ENCODE measurements at regions not wholly inside any gene's neighbourhood (a gene's known extent, or its start where the extent isn't known, plus 50 kb on each side); places are given as distances from the start of the nearest gene placed in this dataset.
"Not testable (repeated sequence)": the region's sequence is repeated elsewhere in the genome, so short reads cannot be mapped to it uniquely, and the experiment has no call there.

GRCh38 chr22:49457946-49458707 is 369.5 kb downstream of the BRD1 start:
- DNase-seq (ENCODE audit: low spot score): no peak

GRCh38 chr22:49457146-49457545 is 370.5 kb downstream of the BRD1 start:
- no peak for DNase-seq (ENCODE audit: low spot score)

GRCh38 chr22:49455595-49455994 is 372.1 kb downstream of the BRD1 start:
- DNase-seq (ENCODE audit: low spot score): no peak

DNA sequence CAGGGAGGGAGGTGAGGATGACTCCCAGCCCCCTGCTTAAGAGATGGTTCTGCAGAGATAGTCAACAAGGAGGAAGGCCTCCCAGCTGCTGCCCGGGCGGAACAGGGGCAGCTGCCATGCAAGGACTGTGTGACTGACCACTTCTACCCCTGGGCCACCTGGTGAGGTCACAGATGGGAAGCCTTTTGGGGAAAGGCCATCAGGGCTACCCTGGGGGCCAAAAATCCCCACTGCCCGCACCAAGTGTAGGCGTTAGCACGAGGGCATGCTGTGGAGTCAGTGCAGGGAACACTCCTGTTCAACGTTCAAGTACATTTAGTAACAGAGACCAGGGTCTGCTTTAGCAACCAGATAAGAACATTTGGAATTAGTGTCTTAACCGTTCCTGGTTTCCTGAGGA is 372.9 kb downstream of the BRD1 start:
- DNase-seq (ENCODE audit: low spot score): no peak

DNA sequence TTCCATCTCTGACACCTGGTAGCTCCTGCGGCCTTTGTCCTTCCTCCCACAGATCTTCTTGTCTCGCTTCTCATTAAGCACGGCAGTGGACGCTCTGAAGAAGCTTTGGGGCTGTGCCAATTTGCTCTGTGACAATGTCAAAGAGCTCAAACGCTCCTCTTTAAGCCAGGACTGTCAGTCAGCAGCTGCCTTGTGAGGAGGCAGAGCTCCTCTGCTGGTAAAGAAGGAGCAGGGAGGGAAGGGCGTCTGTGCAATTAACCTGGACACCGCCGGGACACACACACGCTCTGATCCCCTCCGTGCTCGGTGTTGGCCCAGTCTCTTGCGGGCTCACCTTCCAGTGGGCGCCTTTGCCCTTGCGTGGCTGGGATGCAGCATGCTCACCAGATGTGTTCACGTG is 373.9 kb downstream of the BRD1 start:
- no peak for DNase-seq (ENCODE audit: low spot score)

DNA sequence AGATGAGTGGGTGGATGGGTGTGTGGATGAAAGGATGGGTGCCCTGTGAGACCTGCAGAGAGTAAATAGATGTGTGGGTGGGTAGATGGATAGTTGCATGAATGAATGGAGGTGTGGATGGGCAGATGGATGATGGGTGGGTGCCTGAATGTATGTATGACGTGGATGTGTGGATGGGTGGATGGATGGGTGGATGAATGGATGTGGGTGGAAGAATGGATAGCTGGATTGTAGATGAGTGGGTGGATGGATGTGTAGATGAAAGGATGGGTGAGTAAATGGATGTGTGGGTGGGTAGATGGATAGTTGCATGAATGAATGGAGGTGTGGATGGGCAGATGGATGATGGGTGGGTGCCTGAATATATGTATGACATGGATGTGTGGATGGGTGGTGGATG is 374.7 kb downstream of the BRD1 start:
- not testable (repeated sequence) for DNase-seq (ENCODE audit: low spot score)

DNA sequence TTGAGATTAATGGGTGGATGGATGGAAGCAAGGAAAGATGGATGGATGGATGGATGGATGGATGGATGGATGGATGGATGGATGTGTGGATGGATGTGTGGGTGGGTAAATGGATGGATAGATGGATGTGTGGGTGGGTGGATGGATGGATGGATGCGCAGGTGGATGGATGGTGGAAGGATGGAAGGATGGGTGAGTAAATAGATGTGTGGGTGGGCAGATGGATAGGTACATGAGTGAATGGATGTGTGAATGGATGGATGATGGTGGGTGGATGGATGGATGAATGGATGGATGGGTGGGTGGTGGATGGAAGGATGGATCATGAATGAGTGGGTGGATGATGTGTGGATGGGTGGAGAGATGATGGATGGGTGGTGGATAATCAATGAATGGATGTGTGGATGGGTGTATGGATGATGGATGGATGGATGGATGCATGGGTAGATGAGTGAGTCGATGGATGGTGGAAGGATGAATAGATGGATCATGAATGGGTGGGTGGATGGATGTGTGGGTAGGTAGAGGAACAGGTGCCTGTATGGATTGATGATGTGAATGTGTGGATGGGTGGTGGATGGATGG is 375.2 kb downstream of the BRD1 start:
- DNase-seq (ENCODE audit: low spot score): no peak

GRCh38 chr22:49451070-49451840 is 376.4 kb downstream of the BRD1 start:
- no peak for DNase-seq (ENCODE audit: low spot score)

GRCh38 chr22:49450498-49450897 is 377.2 kb downstream of the BRD1 start:
- no peak for DNase-seq (ENCODE audit: low spot score)

- no peak for DNase-seq (ENCODE audit: low spot score)
Measured at GRCh38 chr22:49449811-49450446, 377.7 kb downstream of the BRD1 start.

- no peak for DNase-seq (ENCODE audit: low spot score)
Measured at GRCh38 chr22:49449377-49449776, 378.3 kb downstream of the BRD1 start.

DNA sequence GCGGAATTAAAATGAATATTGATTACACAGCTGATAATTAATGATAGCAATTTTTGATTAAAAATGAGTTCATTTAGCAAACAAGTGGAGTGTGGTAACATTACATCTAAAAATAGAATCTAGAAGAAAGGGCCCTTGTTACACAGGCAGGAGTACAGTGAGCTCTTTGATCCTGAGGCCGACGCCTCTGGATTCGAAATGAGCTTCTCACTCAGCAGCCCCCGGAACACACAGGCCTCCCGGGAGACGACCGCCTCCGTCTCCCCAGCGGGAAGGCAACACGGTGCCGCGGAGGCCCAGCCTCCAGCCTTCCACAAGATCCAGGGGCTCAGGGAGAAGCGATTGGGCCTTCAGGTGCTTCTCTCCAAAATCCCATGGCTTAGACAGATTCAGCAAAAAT is 379.1 kb downstream of the BRD1 start:
- DNase-seq (ENCODE audit: low spot score): no peak

GRCh38 chr22:49447837-49448236 is 379.8 kb downstream of the BRD1 start:
- DNase-seq (ENCODE audit: low spot score): no peak

DNA sequence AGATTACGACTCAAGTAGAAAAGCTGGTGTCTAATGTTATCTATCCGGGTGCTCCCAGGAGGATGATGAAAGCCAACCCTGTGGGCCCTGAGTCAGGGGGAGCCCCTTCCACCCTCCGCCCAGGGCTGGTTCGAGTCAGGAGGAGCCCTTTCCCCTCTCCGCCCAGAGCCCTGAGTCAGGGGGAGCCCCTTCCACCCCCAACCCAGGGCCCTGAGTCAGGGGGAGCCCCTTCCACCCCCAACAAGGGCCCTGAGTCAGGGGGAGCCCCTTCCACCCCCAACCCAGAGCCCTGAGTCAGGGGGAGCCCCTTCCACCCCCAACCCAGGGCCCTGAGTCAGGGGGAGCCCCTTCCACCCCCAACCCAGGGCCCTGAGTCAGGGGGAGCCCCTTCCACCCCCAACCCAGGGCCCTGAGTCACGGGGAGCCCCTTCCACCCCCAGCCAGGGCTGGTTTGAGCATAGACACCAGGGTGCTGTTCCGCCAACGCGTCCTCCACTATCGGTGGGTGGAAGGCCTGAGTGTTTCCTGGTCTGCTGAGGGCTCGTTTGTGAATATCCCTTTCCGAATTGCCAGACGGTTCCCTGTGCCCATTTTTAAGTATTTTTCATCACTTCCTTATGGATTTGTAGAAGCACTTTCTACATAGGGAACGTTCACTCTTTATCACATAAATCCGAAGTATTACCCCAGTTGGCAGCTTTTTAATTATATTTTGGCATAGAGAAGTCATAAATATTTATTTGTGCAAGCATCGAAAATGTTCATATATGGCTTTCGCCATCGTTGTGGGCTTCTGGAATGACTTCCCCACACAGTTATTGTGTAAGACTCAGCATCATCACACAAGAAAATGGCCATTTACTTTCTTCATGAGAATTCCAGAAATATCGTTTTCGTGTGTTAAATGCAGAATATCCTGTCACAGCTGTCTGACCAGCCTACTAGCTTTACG is 380.6 kb downstream of the BRD1 start:
- DNase-seq (ENCODE audit: low spot score): no peak

DNA sequence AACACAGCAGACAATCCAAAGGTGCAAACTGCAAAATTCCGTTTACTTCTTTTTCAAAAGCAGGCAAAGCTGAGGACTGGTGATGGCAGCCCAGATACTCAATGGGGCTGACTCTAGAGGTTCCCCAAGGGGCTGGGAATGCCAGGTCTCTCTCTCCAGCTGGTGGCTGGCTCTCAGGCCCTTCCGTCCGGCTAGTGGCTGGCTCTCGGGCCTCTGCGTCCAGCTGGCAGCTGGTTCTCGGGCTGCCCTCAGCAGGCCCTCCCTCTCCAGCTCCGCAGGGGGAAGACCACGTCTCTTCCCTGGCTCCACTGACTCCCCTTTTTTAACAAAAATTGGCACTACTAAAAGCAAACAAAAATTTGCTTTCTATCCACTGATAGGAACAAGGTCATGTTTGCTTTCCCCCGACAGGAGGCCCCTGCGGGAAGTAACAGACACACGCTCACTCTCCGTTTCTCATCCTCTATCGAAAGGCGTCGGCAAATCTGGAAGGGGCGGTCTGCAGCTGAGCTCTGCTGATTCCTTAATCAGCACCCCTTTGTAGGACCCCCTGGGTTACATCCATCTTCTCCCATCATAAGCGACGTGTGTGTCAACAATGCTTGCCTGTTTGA is 381.4 kb downstream of the BRD1 start:
- DNase-seq (ENCODE audit: low spot score): no peak

- DNase-seq (ENCODE audit: low spot score): no peak
Measured at GRCh38 chr22:49444781-49445180, 382.9 kb downstream of the BRD1 start.

DNA sequence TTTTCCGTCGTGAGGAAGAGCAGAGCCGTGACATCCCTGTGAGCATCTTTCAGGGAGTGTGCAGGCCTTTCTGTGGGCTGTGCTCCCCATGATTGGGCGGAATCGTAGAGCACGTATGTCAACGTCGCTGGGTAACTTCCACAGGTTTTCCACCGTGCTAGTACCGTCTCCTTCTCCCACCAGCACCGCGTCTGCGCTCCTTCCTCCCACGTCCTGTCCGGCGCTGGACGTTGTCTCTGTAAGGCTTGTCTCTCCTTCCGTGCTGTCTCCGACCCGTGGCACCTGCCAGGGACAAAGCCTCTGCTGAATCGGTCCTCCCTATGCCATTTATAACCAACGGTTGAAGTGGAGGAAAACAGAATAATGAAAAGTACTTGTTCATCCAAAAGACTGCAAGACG is 386.7 kb downstream of the BRD1 start:
- DNase-seq (ENCODE audit: low spot score): no peak

DNA sequence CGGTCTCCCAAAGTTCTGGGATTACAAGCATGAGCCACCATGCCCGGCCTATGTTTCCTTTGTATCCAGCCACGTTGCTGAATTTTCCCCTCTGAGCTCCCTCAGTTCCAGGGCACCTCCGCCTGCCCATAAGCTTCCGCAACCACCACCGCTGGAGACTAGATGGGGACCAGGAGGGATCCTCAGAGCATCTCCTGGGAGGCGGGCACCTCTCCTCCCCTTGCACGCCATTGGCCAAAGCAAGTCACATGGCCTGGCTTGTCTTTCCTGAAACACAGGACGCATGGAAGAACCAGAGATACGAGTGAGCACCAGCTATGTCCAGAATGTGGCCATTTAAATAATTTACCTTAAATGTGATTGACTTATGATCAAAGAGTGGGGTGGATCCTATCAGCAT is 388.3 kb downstream of the BRD1 start:
- DNase-seq (ENCODE audit: low spot score): no peak

- DNase-seq (ENCODE audit: low spot score): no peak
Measured at GRCh38 chr22:49437956-49438355, 389.7 kb downstream of the BRD1 start.

DNA sequence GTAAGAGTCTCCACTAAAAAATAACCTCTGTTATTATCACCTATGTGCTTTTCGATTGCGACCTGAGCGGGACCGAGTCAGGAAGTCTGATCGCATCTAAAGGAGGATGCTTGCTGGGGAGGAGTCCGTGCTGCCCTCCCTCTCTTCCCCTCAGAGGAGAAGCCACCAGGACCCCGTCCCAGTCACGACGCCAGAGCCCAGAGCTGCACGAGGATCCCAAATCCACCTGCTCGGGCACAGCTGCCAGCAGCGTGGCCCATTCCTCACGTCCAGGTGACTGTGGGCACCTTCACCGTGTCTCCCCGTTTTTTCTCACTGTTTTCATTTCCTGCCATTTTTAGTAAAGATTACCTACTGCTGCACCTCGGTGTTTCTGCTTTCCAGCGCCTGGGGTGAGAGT is 390.3 kb downstream of the BRD1 start:
- no peak for DNase-seq (ENCODE audit: low spot score)

GRCh38 chr22:49436056-49436455 is 391.6 kb downstream of the BRD1 start:
- DNase-seq (ENCODE audit: low spot score): no peak
